GM12878 (cell line): ENCODE measurements at regions not wholly inside any gene's neighbourhood (a gene's known extent, or its start where the extent isn't known, plus 50 kb on each side); places are given as distances from the start of the nearest gene placed in this dataset.
"Not testable (repeated sequence)": the region's sequence is repeated elsewhere in the genome, so short reads cannot be mapped to it uniquely, and the experiment has no call there.

Experiments used
- ATAC-seq: fragments of 200-7000 bp; cut with Tn5 transposase; 3 replicates; pipeline ENCODE4 v1.9.1; 2020; ENCODE audit warnings: mild to moderate bottlenecking, moderate library complexity
- BruUV-seq: library from RNA; stranded (reverse); fragments of 400-500 nt; replicated peaks from 2 replicates; lab custom pipeline; 2021; lab: Mats Ljungman, UMichigan
- CTCF ChIA-PET: fragments of 300-600 bp; sonication (Branson Sonifier 250); formaldehyde crosslinking; extraction: SDS; loops from one replicate; lab custom pipeline; 2021; ENCODE audit warnings: inconsistent platforms; lab: Yijun Ruan, JAX
- POLR2A ChIA-PET: fragments of 350-600 bp; formaldehyde crosslinking; extraction: SDS; loops from one replicate; lab custom pipeline; 2021; ENCODE audit warnings: inconsistent platforms; lab: Charles Lee
- RAD21 ChIA-PET: fragments of 300-600 bp; sonication (Branson Sonifier 250); formaldehyde crosslinking; loops from one replicate; lab custom pipeline; 2023; ENCODE audit warnings: antibody characterized with exemption; ENCODE audit not compliant: unreplicated experiment; lab: Charles Lee
- SMC1A ChIA-PET: fragments of 300-600 bp; sonication (Branson Sonifier 250); formaldehyde crosslinking; loops from one replicate; lab custom pipeline; 2023; ENCODE audit not compliant: unreplicated experiment, uncharacterized antibody; lab: Charles Lee
- DNase-seq: peaks from one replicate; pipeline ENCODE4 v3.0.0-alpha.2; 2011; ENCODE audit warnings: low read depth, low spot score
- FAIRE-seq: peaks from 3 replicates; lab custom pipeline; 2011; peaks lifted over from hg19 to GRCh38; lab: Jason Lieb, UNC
- H2AFZ ChIP-seq: 2 replicates; pipeline ENCODE4 v1.6.0; 2011; ENCODE audit warnings: low read depth, low read length, control low read depth; ENCODE audit not compliant: control insufficient read depth
- H3K27ac ChIP-seq: 2 replicates; pipeline ENCODE4 v1.5.1; 2011; ENCODE audit warnings: control low read depth; ENCODE audit not compliant: control insufficient read depth, insufficient read depth
- H3K27me3 ChIP-seq, 2 experiments: replicated peaks in 1 of 2; 2 replicates each; pipeline versions ENCODE4 v1.6.0 to v1.6.1; 2011; ENCODE audit warnings: low read length in 1 of 2; ENCODE audit not compliant: control insufficient read depth in 2 of 2, insufficient read depth in 2 of 2
- H3K36me3 ChIP-seq, 2 experiments: 2 replicates each; pipeline ENCODE4 v1.5.1; 2011; ENCODE audit warnings: low read length in 1 of 2; ENCODE audit not compliant: control insufficient read depth in 2 of 2, insufficient read depth in 2 of 2
- H3K4me1 ChIP-seq: 2 replicates; pipeline ENCODE4 v1.6.1; 2011; ENCODE audit warnings: mild to moderate bottlenecking, low read length, moderate library complexity, mixed read lengths; ENCODE audit not compliant: control insufficient read depth, insufficient read depth
- H3K4me2 ChIP-seq: 2 replicates; pipeline ENCODE4 v1.6.0; 2011; ENCODE audit warnings: control low read depth; ENCODE audit not compliant: control insufficient read depth, insufficient read depth
- H3K4me3 ChIP-seq: fragments of 200-600 bp; sonication (generic); 2 replicates; pipeline ENCODE4 v1.5.1; 2016
- H3K79me2 ChIP-seq: 2 replicates; pipeline ENCODE4 v1.6.0; 2011; ENCODE audit warnings: low read length; ENCODE audit not compliant: control insufficient read depth, insufficient read depth
- H3K9ac ChIP-seq: 2 replicates; pipeline ENCODE4 v1.8.0; 2011; ENCODE audit warnings: low read length, control low read depth, mixed read lengths; ENCODE audit not compliant: control insufficient read depth, insufficient read depth
- H3K9me3 ChIP-seq: replicated peaks from 3 replicates; pipeline ENCODE4 v1.5.1; 2011; ENCODE audit warnings: mild to moderate bottlenecking, low read length; ENCODE audit not compliant: control insufficient read depth, insufficient read depth
- H4K20me1 ChIP-seq: 2 replicates; pipeline ENCODE4 v1.6.0; 2011; ENCODE audit not compliant: control insufficient read depth, insufficient read depth
- CEBPB ChIP-seq, 2 experiments: fragments of 150-350 bp in 1 of 2; IDR thresholded peaks; 2 replicates each; pipeline ENCODE4 v1.6.1; 2012 to 2014; ENCODE audit warnings: low read depth in 2 of 2, low read length in 2 of 2, borderline replicate concordance in 1 of 2, inconsistent platforms in 1 of 2
- NRF1 ChIP-seq: conservative IDR thresholded peaks from 2 replicates; pipeline ENCODE4 v1.6.1; 2011; ENCODE audit warnings: mild to moderate bottlenecking, low read depth, low read length, improper control_type of control experiment
- WGBS: methylation state at CpG from one replicate; pipeline ENCODE4 v1.1.6; 2016; ENCODE audit warnings: low lambda C conversion rate; ENCODE audit not compliant: insufficient replicate concordance, insufficient coverage; ENCODE audit errors: missing lambda C conversion rate; 5-methylcytosine and 5-hydroxymethylcytosine counted together
- in situ Hi-C: fragments of 300-500 bp; cut with MboI; formaldehyde crosslinking; loops from 9 replicates; pipeline ENCODE4 v1.14.3; 2018; ENCODE audit warnings: mixed read lengths
- intact Hi-C: fragments of 100-400 bp; cut with micrococcal nuclease; formaldehyde crosslinking; loops from one replicate; pipeline ENCODE4 v1.14.2; 2022; ENCODE audit not compliant: unreplicated experiment

DNA sequence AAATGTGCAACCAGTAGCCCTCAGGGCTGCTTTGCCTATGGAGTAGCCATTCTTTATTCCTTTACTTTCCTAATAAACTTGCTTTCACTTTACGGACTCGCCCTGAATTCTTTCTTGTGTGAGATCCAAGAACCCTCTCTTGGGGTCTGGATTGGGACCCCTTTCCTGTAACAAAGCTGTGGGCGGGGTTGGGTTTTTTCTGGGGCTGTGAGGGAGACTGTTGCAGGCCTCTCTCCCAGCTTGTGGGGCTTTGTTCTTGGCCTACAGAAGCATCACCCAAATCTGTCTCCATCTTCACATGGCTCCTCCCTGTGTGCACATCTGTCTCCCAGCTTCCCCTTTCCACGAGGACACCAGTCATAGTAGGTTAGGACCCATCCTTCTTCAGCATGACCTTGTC is 154.5 kb downstream of the LPIN1 start:
- H3K4me1 ChIP-seq, ATAC-seq, H3K9me3 ChIP-seq, H3K4me2 ChIP-seq, BruUV-seq, FAIRE-seq, H3K79me2 ChIP-seq, DNase-seq, in situ Hi-C loops, H3K4me3 ChIP-seq, H3K9ac ChIP-seq, H3K27ac ChIP-seq, H4K20me1 ChIP-seq, RAD21 ChIA-PET, intact Hi-C loops, POLR2A ChIA-PET, H2AFZ ChIP-seq, H3K27me3 ChIP-seq: not testable (repeated sequence)
- ChIA-PET CTCF (interaction anchor here (1.1 to 1.6 kb wide), 2 partner anchors 10 to 23 kb away, joined by 3 to 4 read pairs; no protein-coding TSS in a partner anchor), SMC1A (interaction anchor here (2.0 kb wide), 1 partner anchor 11 kb away, joined by 4 read pairs; no protein-coding TSS in a partner anchor)
- 75% methylated on average over 4 of the region's 4 CpGs for WGBS
- peaks cover 0 to 28% of the 10 kb centered on the region in 2 experiments; a peak in 2 of 4 replicates for H3K36me3 ChIP-seq

DNA sequence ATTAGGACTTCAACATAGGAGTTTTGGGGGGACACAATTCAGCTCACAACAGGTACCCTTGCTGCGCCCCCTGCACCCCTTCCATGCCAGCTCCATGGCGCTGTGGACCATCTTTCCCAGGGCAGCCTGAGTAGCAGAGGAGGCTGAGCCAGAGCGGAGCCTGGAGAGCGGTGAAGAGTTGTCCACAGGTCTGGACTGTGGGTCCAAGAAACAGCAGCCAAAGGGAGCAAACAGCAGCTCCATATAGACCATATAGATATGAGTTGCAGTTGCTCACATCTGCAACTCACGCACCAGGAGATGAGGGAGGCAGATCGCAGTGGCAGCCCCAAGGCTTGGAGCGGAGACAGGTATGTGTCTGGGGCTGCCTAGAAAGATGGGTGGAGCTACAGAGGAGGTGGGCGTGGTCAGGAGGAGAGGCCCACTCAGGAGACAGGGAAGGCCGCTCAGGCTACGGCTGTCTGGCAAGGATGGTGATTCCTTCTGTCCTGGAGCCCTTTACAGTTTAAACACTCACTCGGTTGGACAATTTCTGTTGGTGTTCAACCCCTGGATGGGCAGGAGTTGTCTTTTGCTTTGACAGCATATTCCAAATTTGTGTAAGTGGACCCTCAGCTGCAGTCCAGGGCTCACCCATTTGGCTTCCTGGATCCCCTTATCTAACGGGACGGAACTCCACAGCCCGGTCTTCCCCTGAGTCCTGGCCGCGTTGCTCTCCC is 155.1 kb downstream of the LPIN1 start:
- ChIA-PET POLR2A (no interaction called here), RAD21 (no interaction called here), SMC1A (interaction anchor here (2.0 kb wide), 1 partner anchor 12 kb away, joined by 4 read pairs; no protein-coding TSS in a partner anchor), CTCF (interaction anchor here (1.1 kb wide), 1 partner anchor 23 kb away, joined by 3 read pairs; no protein-coding TSS in a partner anchor)
- TF ChIP-seq NRF1 (no peak), CEBPB (IDR thresholded peaks at IDR 0.05; ENCODE audit: borderline replicate concordance in 1 of 2, low read depth in 2 of 2, low read length in 2 of 2) (no peak)
- FAIRE-seq = no peak
- no peak overlapping the region for H3K4me2 ChIP-seq
- no peaks in the 10 kb centered on the region for H3K4me1 ChIP-seq
- H3K36me3 ChIP-seq = peaks cover 0 to 32% of the 10 kb centered on the region in 2 experiments; a peak in 2 of 4 replicates
- in situ Hi-C loops (no loop called here), intact Hi-C loops (no loop called here)
- DNase-seq = no peak
- H3K9me3 ChIP-seq = no peaks in the 10 kb centered on the region; the same call in 2 of the 3 replicates
- H3K79me2 ChIP-seq = peaks cover 2% of the 10 kb centered on the region
- no peak overlapping the region for H3K9ac ChIP-seq
- no peaks in the 10 kb centered on the region for H3K27me3 ChIP-seq
- ATAC-seq = no peak
- no peak overlapping the region for H2AFZ ChIP-seq
- no peak overlapping the region for H3K4me3 ChIP-seq
- no peak overlapping the region for H3K27ac ChIP-seq
- H4K20me1 ChIP-seq = 0 out of 2 replicates have a peak, but pooled peaks cover 2% of the 10 kb centered on the region
- no TSS peak for BruUV-seq
- 79% methylated on average over 16 of the region's 16 CpGs for WGBS
